ENCODE measurements at regions not wholly inside any gene's neighbourhood (a gene's known extent, or its start where the extent isn't known, plus 50 kb on each side); places are given as distances from the start of the nearest gene placed in this dataset.
"Not testable (repeated sequence)": the region's sequence is repeated elsewhere in the genome, so short reads cannot be mapped to it uniquely, and the experiment has no call there.

GRCh38 chrX:40975951-40976350 is 109.3 kb upstream of the USP9X start:
- TF ChIP-seq POU2F2 (IDR thresholded peaks at IDR 0.05; ENCODE audit: low read depth, low read length) (no peak), SPI1 (IDR thresholded peaks at IDR 0.05; ENCODE audit: low read depth, low read length) (no peak), POLR2A (IDR thresholded peaks at IDR 0.05; ENCODE audit: low read depth, low read length) (no peak), PAX5 (IDR thresholded peaks at IDR 0.05; ENCODE audit: insufficient read depth, low read length, severe bottlenecking) (no peak), TAF1 (IDR thresholded peaks at IDR 0.05; ENCODE audit: low read depth, low read length) (no peak), POLR2AphosphoS5 (IDR thresholded peaks at IDR 0.05; ENCODE audit: low read depth, low read length) (no peak)
- FAIRE-seq (no peak), DNase-seq (ENCODE audit: insufficient read length, low spot score) (no peak)

DNA sequence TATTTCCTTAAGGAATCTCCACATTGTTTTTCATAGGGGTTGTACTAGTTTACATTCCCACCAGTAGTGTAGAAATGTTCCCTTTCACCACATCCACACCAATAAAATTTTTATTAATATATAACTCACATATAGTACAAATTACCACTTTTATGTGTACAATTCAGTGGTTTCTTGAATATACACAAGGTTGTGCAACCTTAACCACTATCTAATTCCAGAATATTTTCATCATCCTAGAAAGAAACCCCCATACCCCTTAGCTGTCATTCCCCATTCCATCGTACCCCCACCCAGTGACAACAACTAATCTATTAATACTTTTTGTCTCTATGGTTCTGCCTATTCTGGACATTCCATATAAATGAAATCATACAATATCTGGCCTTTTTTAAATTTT is 108.3 kb upstream of the USP9X start:
- DNase-seq (ENCODE audit: insufficient read length, low spot score): no peak
- no peak for TF ChIP-seq TAF1 (IDR thresholded peaks at IDR 0.05; ENCODE audit: low read depth, low read length)
- TF ChIP-seq POLR2A (IDR thresholded peaks at IDR 0.05; ENCODE audit: low read depth, low read length): no peak
- TF ChIP-seq PAX5 (IDR thresholded peaks at IDR 0.05; ENCODE audit: insufficient read depth, low read length, severe bottlenecking): no peak
- TF ChIP-seq SPI1 (IDR thresholded peaks at IDR 0.05; ENCODE audit: low read depth, low read length): no peak
- no peak for TF ChIP-seq POU2F2 (IDR thresholded peaks at IDR 0.05; ENCODE audit: low read depth, low read length)
- TF ChIP-seq POLR2AphosphoS5 (IDR thresholded peaks at IDR 0.05; ENCODE audit: low read depth, low read length): no peak
- no peak for FAIRE-seq

GRCh38 chrX:40984962-40985361 is 100.3 kb upstream of the USP9X start:
- no peak for FAIRE-seq
- TF ChIP-seq PAX5 (IDR thresholded peaks at IDR 0.05; ENCODE audit: insufficient read depth, low read length, severe bottlenecking) (no peak), POU2F2 (IDR thresholded peaks at IDR 0.05; ENCODE audit: low read depth, low read length) (no peak), SPI1 (IDR thresholded peaks at IDR 0.05; ENCODE audit: low read depth, low read length) (no peak), TAF1 (IDR thresholded peaks at IDR 0.05; ENCODE audit: low read depth, low read length) (no peak), POLR2A (IDR thresholded peaks at IDR 0.05; ENCODE audit: low read depth, low read length) (no peak), POLR2AphosphoS5 (IDR thresholded peaks at IDR 0.05; ENCODE audit: low read depth, low read length) (no peak)
- no peak for DNase-seq (ENCODE audit: insufficient read length, low spot score)

GRCh38 chrX:40987413-40987812 is 97.8 kb upstream of the USP9X start:
- FAIRE-seq (no peak), DNase-seq (ENCODE audit: insufficient read length, low spot score) (no peak)
- no peak for TF ChIP-seq SPI1 (IDR thresholded peaks at IDR 0.05; ENCODE audit: low read depth, low read length)
- no peak for TF ChIP-seq POLR2A (IDR thresholded peaks at IDR 0.05; ENCODE audit: low read depth, low read length)
- TF ChIP-seq TAF1 (IDR thresholded peaks at IDR 0.05; ENCODE audit: low read depth, low read length): no peak
- no peak for TF ChIP-seq PAX5 (IDR thresholded peaks at IDR 0.05; ENCODE audit: insufficient read depth, low read length, severe bottlenecking)
- TF ChIP-seq POLR2AphosphoS5 (IDR thresholded peaks at IDR 0.05; ENCODE audit: low read depth, low read length): no peak
- TF ChIP-seq POU2F2 (IDR thresholded peaks at IDR 0.05; ENCODE audit: low read depth, low read length): no peak

DNA sequence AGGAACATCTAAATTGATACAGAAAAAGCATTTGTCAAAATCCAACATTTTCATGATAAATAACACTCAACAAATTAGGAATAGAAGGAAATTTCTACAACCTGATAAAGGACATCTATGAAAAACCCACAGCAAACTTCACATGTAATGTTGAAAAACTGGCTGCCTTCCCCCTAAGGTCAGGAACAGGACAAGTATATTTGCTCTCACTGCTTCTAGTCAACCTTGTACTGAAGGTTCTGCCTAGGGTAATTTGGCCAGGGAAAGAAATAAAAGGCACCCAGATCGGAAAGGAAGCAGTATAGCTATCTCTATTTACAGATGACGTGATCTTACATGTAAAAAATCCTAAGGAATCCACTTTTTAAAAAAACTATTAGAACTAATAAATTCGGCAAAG is 97.1 kb upstream of the USP9X start:
- TF ChIP-seq POLR2A (IDR thresholded peaks at IDR 0.05; ENCODE audit: low read depth, low read length) (no peak), POLR2AphosphoS5 (IDR thresholded peaks at IDR 0.05; ENCODE audit: low read depth, low read length) (no peak), PAX5 (IDR thresholded peaks at IDR 0.05; ENCODE audit: insufficient read depth, low read length, severe bottlenecking) (no peak), POU2F2 (IDR thresholded peaks at IDR 0.05; ENCODE audit: low read depth, low read length) (no peak)
- no peak for DNase-seq (ENCODE audit: insufficient read length, low spot score)
- FAIRE-seq: no peak

DNA sequence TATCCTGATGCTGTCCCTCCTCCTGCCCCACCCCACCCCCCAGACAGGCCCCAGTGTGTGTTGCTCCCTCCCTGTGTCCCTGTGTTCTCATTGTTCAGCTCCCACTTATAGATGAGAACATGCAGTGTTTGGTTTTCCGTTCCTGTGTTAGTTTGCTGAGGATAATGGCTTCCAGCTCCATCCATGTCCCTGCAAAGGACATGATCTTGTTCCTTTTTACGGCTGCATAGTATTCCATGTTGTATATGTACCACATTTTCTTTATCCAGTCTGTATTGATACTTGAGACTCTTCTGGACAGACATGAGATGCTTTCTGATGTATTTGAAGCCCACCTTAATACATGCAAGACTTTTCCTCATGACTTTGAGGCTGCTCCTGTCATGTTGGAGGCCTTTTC is 91.8 kb upstream of the USP9X start:
- not testable (repeated sequence) for FAIRE-seq

DNA sequence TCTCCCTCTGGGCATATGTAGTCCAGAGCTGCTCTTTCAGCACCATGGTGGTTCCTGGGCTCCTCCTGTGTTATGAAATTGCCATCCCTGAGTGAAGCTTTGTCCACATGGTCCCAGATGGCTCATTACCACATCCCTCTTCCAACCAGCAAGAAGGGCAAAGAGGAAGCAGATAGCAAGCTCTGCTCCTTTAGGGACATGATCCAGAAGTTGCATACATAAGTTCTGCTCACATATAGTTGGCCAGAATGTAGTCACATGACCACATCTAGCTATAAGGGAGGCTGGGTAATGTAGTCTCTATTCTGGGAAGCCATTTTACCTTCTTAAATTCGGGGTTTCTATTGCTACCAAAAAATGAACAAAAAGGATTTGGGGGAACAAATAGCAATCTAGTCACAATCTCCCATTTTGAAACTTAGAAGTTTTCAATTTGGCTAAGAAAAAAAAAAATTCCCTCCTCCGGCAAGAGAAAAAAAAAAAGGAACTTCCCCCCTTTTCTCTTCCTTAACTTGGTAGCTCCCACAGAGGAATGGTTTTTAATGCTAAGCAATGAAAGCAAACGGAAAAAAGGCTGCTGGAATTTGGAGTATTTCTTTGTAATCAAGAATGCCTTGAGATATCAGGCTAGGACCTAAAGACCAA is 88.2 kb upstream of the USP9X start:
- TF ChIP-seq SPI1 (IDR thresholded peaks at IDR 0.05; ENCODE audit: low read depth, low read length) (no peak), TAF1 (IDR thresholded peaks at IDR 0.05; ENCODE audit: low read depth, low read length) (no peak), PAX5 (IDR thresholded peaks at IDR 0.05; ENCODE audit: insufficient read depth, low read length, severe bottlenecking) (no peak), POLR2A (IDR thresholded peaks at IDR 0.05; ENCODE audit: low read depth, low read length) (no peak), POU2F2 (IDR thresholded peaks at IDR 0.05; ENCODE audit: low read depth, low read length) (no peak), POLR2AphosphoS5 (IDR thresholded peaks at IDR 0.05; ENCODE audit: low read depth, low read length) (no peak)
- FAIRE-seq (peak; percentile 50), DNase-seq (ENCODE audit: insufficient read length, low spot score) (no peak)

More for the DNA sequence above, 91.8 kb upstream of the USP9X start:
- not testable (repeated sequence) for DNase-seq (ENCODE audit: insufficient read length, low spot score)

- TF ChIP-seq SPI1 (IDR thresholded peaks at IDR 0.05; ENCODE audit: low read depth, low read length) (no peak), POLR2AphosphoS5 (IDR thresholded peaks at IDR 0.05; ENCODE audit: low read depth, low read length) (no peak), PAX5 (IDR thresholded peaks at IDR 0.05; ENCODE audit: insufficient read depth, low read length, severe bottlenecking) (no peak), POU2F2 (IDR thresholded peaks at IDR 0.05; ENCODE audit: low read depth, low read length) (no peak), POLR2A (IDR thresholded peaks at IDR 0.05; ENCODE audit: low read depth, low read length) (no peak), TAF1 (IDR thresholded peaks at IDR 0.05; ENCODE audit: low read depth, low read length) (no peak)
- FAIRE-seq: no peak
- no peak for DNase-seq (ENCODE audit: insufficient read length, low spot score)
Measured at GRCh38 chrX:40998123-40998522, 87.1 kb upstream of the USP9X start.

DNA sequence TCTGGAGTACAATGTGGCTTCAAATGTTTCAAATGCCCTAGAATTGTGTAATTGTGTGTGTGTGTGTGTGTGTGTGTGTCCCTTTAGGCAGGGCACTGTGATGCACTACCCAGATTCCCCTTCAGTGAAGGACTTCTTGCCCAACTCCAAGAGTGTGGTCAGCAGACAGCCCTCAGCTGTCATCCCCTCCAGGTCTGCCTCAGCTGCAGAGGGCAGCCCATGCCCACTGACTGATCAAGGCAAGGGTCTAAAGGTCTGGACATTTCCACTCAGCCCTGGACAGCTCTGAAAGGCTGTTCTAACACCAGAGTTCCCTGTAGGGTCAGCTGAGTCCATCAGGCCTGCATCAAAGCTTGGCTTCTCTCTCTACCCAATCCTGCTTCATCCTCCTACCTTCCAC is 83.9 kb upstream of the USP9X start:
- no peak for TF ChIP-seq TAF1 (IDR thresholded peaks at IDR 0.05; ENCODE audit: low read depth, low read length)
- no peak for TF ChIP-seq POU2F2 (IDR thresholded peaks at IDR 0.05; ENCODE audit: low read depth, low read length)
- TF ChIP-seq POLR2A (IDR thresholded peaks at IDR 0.05; ENCODE audit: low read depth, low read length): no peak
- no peak for TF ChIP-seq SPI1 (IDR thresholded peaks at IDR 0.05; ENCODE audit: low read depth, low read length)
- TF ChIP-seq POLR2AphosphoS5 (IDR thresholded peaks at IDR 0.05; ENCODE audit: low read depth, low read length): no peak
- no peak for TF ChIP-seq PAX5 (IDR thresholded peaks at IDR 0.05; ENCODE audit: insufficient read depth, low read length, severe bottlenecking)
- no peak for DNase-seq (ENCODE audit: insufficient read length, low spot score)
- FAIRE-seq: no peak

DNA sequence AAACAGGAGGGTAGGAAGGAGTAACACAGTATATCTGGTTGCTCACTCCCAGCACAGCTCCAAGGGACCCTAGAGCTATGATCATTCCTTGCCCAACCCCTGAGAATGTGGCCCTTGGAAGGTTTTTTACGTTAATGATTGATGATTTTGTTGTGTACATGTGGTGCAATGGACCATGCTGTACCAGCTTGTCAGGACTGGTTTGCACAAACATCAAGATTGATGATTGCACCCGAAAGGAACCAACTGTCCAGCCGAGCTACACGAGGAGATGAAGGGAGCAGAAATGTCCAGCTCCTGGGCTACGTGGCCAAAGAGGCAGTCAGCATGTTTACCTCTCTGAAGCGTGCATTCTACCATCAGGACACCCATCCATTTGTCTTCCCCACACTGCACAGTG is 83.2 kb upstream of the USP9X start:
- FAIRE-seq (no peak), DNase-seq (ENCODE audit: insufficient read length, low spot score) (no peak)
- TF ChIP-seq POLR2A (IDR thresholded peaks at IDR 0.05; ENCODE audit: low read depth, low read length) (no peak), SPI1 (IDR thresholded peaks at IDR 0.05; ENCODE audit: low read depth, low read length) (no peak), PAX5 (IDR thresholded peaks at IDR 0.05; ENCODE audit: insufficient read depth, low read length, severe bottlenecking) (no peak)
